ENCODE measurements at regions not wholly inside any gene's neighbourhood (a gene's known extent, or its start where the extent isn't known, plus 50 kb on each side); places are given as distances from the start of the nearest gene placed in this dataset.
A peak's percentile ranks its signal among the peaks of the same experiment; 100 is the strongest.
"Not testable (repeated sequence)": the region's sequence is repeated elsewhere in the genome, so short reads cannot be mapped to it uniquely, and the experiment has no call there.

- peaks cover 18% of the 10 kb centered on the region for H3K4me1 Mint-ChIP-seq (ENCODE audit: low read depth, unreplicated experiment)
- H3K27me3 Mint-ChIP-seq (ENCODE audit: unreplicated experiment) = peaks cover 4% of the 10 kb centered on the region
- DNase-seq = no peak
- no peaks in the 10 kb centered on the region for H3K9me3 Mint-ChIP-seq (ENCODE audit: unreplicated experiment)
- H3K36me3 Mint-ChIP-seq (ENCODE audit: unreplicated experiment) = peaks cover 4% of the 10 kb centered on the region
- no peak overlapping the region for H3K4me3 Mint-ChIP-seq (ENCODE audit: unreplicated experiment)
- H3K27ac Mint-ChIP-seq (ENCODE audit: unreplicated experiment) = peak overlapping the region; percentile 49
- TF ChIP-seq, protein P1, sequence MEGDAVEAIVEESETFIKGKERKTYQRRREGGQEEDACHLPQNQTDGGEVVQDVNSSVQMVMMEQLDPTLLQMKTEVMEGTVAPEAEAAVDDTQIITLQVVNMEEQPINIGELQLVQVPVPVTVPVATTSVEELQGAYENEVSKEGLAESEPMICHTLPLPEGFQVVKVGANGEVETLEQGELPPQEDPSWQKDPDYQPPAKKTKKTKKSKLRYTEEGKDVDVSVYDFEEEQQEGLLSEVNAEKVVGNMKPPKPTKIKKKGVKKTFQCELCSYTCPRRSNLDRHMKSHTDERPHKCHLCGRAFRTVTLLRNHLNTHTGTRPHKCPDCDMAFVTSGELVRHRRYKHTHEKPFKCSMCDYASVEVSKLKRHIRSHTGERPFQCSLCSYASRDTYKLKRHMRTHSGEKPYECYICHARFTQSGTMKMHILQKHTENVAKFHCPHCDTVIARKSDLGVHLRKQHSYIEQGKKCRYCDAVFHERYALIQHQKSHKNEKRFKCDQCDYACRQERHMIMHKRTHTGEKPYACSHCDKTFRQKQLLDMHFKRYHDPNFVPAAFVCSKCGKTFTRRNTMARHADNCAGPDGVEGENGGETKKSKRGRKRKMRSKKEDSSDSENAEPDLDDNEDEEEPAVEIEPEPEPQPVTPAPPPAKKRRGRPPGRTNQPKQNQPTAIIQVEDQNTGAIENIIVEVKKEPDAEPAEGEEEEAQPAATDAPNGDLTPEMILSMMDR (IDR thresholded peaks at IDR 0.05; ENCODE audit: partially characterized antibody, unreplicated experiment) = no peak
Observed at GRCh38 chr2:175430236-175430635, 248.7 kb upstream of the ATP5MC3 start.

GRCh38 chr2:175418224-175418835, 236.8 kb upstream of the ATP5MC3 start:
- Mint-ChIP-seq H3K27ac (ENCODE audit: unreplicated experiment) (no peak overlapping the region), H3K4me3 (ENCODE audit: unreplicated experiment) (no peak overlapping the region), H3K36me3 (ENCODE audit: unreplicated experiment) (peaks cover 5% of the 10 kb centered on the region), H3K4me1 (ENCODE audit: low read depth, unreplicated experiment) (no peaks in the 10 kb centered on the region), H3K27me3 (ENCODE audit: unreplicated experiment) (peaks cover 2% of the 10 kb centered on the region), H3K9me3 (ENCODE audit: unreplicated experiment) (no peaks in the 10 kb centered on the region)
- TF ChIP-seq, protein P1 (IDR thresholded peaks at IDR 0.05; ENCODE audit: partially characterized antibody, unreplicated experiment) = no peak
- no peak for DNase-seq

GRCh38 chr2:175414882-175415487, 233.5 kb upstream of the ATP5MC3 start:
- Mint-ChIP-seq H3K27ac (ENCODE audit: unreplicated experiment) (no peak overlapping the region), H3K4me1 (ENCODE audit: low read depth, unreplicated experiment) (no peaks in the 10 kb centered on the region), H3K36me3 (ENCODE audit: unreplicated experiment) (no peaks in the 10 kb centered on the region), H3K9me3 (ENCODE audit: unreplicated experiment) (no peaks in the 10 kb centered on the region), H3K27me3 (ENCODE audit: unreplicated experiment) (peaks cover 3% of the 10 kb centered on the region), H3K4me3 (ENCODE audit: unreplicated experiment) (no peak overlapping the region)
- TF ChIP-seq, protein P1 (IDR thresholded peaks at IDR 0.05; ENCODE audit: partially characterized antibody, unreplicated experiment) = peak; percentile 78
- DNase-seq = peak; percentile 71

DNA sequence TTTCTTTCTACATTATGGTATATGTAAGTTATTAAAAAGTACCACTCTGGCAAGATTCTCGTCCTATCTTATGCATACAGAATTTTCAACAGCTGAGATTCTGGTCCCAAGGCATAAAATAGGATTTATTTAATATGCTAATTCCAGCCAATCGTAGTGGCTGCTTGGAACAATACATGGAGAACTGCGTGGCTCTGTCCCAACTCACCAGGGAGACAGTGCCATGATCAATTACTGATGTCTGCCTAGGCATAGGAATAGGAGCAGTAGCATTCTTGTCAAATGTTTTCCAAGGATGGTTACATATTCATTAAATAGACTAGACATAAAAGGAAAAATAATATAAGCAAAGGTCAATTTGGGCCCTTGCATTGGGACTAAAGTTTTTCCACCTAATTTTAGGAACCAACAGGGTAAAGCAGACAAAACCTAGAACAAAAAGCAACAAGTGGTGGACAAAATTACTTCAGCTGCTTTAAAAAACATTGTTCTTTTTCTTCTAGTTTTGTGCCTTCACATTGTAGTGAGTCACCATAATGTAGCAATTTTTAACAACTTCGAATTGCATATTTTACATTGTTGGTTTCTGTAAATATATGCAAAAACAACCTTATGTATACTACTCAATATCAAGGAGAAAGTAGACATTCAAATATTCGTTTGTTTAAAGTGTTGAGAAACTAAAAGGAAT, 232.8 kb upstream of the ATP5MC3 start:
- TF ChIP-seq, protein P1 (IDR thresholded peaks at IDR 0.05; ENCODE audit: partially characterized antibody, unreplicated experiment) = no peak
- H3K4me1 Mint-ChIP-seq (ENCODE audit: low read depth, unreplicated experiment) = no peaks in the 10 kb centered on the region
- no peaks in the 10 kb centered on the region for H3K36me3 Mint-ChIP-seq (ENCODE audit: unreplicated experiment)
- no peak overlapping the region for H3K4me3 Mint-ChIP-seq (ENCODE audit: unreplicated experiment)
- H3K27ac Mint-ChIP-seq (ENCODE audit: unreplicated experiment) = no peak overlapping the region
- peaks cover 3% of the 10 kb centered on the region for H3K27me3 Mint-ChIP-seq (ENCODE audit: unreplicated experiment)
- DNase-seq = no peak
- no peaks in the 10 kb centered on the region for H3K9me3 Mint-ChIP-seq (ENCODE audit: unreplicated experiment)

- H3K9me3 Mint-ChIP-seq (ENCODE audit: unreplicated experiment); H3K27ac Mint-ChIP-seq (ENCODE audit: unreplicated experiment); H3K4me1 Mint-ChIP-seq (ENCODE audit: low read depth, unreplicated experiment): not testable (repeated sequence)
Observed at GRCh38 chr2:175410941-175411340, 229.4 kb upstream of the ATP5MC3 start.

More at GRCh38 chr2:175410941-175411340, 229.4 kb upstream of the ATP5MC3 start:
- not testable (repeated sequence) for H3K27me3 Mint-ChIP-seq (ENCODE audit: unreplicated experiment); DNase-seq; H3K36me3 Mint-ChIP-seq (ENCODE audit: unreplicated experiment); H3K4me3 Mint-ChIP-seq (ENCODE audit: unreplicated experiment)
